ENCODE measurements at regions not wholly inside any gene's neighbourhood (a gene's known extent, or its start where the extent isn't known, plus 50 kb on each side); places are given as distances from the start of the nearest gene placed in this dataset.

GRCh38 chr20:23249541-23249940 lies 101.0 kb upstream of the NXT1 start:
- no peak for DNase-seq

DNA sequence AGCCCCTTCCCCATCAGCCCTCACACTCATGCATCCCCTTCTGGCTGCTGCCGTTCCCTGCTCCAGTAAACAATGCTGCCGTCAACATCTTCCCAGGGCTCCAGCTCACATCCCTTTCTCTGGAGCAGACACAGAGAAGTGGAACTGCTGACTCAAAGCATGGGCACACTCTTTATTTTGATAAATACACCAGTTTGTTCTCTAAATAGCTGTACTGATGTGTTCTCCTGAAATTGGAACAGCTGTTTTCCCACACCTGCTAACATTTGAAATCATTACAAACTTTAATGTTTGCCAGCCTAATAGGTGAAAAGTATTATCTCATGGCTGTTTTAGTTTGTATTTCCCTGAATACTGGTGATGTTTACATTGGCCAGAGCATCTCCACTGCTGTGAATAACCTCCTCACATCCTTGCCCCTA lies 102.1 kb upstream of the NXT1 start:
- DNase-seq = no peak

DNA sequence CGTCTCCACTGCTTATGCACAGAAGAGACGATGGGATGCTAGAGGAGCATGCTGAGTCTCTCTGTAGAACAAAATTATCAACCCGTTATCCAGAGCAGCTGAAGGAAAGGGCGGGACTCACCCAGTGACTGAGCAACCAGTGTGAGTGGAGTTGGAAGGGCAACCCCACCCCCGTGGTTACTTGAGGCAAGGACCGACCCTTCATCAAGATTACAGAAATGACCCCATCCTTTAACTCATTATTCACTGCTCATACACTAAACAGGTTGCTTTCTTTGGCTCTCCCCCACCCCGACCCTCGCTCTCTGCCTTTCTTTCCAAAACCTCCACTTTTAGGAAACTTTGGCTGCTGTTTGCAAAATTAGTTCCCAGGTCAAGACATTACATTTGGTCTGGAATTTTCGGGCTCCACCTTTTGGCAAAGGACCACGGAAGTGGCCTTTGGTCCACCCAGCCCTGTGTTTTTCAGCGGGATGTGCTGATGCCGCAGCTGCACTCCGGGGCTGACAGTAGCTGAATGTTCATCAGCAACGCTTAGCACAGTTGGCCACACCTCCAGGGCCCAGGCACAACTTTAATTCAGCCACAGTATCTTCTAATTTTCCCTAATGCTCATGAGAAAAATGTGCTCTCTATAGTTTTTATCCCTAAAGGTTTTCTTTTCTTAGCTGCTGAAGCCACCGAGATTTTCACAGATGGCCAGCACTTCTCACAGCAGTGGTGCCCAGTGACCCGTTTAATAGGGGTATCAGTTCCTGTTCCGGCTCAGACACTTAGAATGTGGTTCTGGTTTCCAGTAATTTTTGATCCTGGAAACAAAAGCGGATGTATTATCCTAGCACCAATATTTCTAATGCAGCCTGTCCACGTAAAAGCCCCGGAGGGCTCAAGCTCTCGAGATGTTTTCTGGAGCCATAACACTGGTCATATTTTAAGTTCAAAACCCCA lies 103.6 kb upstream of the NXT1 start:
- no peak for DNase-seq

DNA sequence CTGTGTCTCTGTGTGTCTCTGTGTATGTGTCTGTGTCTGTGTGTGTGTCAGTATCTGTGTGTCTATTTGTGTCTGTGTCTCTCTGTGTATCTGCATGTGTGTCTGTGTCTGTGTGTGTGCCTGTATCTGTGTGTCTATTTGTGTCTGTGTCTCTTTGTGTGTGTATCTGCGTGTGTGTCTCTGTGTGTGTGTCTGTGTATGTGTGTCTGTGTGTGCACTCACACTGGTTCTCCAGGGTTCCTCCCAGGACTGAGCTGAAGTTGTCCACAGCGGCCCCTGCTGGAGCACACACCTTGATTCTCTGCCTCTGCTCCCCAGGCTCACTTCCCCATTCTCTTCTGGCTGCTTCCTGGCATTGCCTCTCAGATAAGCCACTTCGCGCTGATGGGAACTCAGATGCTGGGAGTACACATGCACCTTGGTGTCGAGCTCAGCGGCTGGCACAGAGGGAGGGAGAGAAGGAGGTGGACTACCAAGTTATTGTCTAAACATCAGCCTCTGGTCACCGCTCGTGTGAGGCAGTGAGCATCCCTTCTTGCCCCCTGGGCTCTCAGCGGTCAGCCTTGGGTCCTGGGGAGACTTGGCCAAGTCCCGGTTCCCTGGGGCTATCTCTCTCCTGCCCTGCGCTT lies 104.9 kb upstream of the NXT1 start:
- DNase-seq = peak; percentile 17

DNA sequence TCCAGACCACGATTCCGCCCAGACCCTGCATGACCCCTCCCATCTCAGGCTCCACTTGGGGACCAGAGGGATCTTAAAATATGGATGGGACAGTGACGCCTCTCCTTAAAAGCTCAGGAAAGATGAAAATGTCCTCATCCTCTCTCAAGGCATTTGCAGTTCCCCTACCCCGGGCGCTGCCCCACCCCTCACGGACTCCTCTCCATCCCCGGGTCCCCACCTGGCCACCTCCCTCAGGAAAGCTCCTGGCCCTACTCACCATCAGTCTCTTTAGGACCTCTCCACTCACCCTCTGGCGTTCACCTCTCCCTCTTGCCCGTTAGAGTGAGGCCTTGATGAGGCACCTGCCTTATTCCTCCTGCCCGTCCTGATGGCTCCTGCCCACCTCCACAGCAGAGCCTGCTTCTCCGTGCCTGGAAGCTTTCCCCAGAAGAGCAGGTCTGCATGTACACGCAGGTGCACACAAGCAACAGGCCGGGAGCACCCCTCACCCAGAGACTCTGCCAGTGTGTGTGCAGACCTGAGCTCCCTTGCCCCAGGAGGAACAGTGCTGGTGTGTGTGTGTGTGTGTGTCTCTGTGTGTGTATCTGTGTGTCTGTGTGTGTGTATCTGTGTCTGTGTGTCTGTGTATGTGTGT lies 105.6 kb upstream of the NXT1 start:
- DNase-seq = no peak

- no peak for DNase-seq
These were observed 106.3 kb upstream of the NXT1 start for GRCh38 chr20:23244156-23244915.

- no peak for DNase-seq
These were observed 106.8 kb upstream of the NXT1 start for GRCh38 chr20:23243791-23244155.

DNA sequence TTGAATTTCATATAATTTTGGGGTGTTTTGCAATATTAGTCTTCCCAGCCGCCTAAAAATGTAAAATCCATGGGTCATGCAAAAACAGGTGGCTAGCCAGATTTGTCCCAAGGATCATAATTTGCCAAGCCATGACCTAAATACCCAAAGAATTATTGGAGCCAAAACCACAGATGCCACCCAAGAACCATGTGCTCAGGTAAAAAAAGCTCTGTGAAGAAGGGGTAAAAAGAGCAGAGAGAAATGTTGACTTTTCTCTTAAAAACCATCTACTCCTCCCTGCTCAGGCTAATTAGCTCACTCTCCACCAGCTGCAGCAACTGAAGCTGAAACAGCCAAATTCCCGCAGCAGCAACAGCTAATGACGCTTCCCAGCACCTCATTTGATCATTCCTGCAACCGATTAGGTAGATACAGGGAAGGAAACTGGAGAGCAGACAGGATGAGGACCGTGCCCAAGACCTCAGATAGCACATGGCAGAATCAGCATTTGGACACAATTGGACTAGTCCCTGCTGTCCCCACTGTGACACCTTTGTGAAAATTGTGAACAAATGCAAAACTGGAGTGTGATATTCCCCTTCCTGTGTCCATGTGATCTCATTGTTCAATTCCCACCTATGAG lies 107.9 kb upstream of the NXT1 start:
- DNase-seq = no peak

- DNase-seq = no peak
These were observed 108.5 kb upstream of the NXT1 start for GRCh38 chr20:23242104-23242503.

DNA sequence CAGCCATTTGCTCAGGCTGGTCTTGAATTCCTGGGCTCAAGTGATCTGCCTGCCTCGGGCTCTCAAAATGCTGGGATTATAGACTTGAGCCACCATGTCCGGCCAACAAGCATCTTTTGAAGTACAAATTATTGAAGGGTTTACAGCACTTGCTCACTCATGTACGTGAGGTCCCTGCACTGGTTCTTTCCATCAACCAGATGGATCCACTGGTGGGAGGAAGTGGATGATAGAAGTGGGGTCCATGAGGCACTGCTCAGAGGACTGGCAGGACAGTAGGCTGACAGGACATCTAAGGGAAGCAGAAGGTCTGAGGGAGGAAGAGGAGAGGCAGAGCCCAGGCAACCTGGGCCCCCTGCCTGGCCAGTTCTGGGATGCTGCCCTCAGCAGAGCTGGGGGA lies 109.2 kb upstream of the NXT1 start:
- DNase-seq = no peak

DNA sequence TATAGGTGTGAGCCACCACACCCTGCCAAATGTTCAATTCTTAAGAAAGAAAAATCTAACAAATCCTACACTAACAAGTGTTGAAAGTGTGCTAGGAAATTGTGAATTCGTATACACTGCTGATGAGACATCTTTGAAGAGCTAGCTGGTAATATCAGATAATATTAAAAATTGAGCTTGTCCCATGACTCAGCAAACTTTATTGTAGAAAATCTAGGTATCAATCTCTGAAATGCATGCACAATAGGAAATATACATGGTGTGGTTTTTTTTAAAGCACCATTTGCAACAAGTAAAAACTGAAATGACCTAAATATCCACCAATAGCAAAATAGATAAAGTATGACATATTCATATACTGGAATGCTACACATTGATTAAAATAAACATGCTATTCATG lies 110.1 kb upstream of the NXT1 start:
- DNase-seq = no peak

GRCh38 chr20:23237201-23237600 lies 113.4 kb upstream of the NXT1 start:
- DNase-seq = no peak

DNA sequence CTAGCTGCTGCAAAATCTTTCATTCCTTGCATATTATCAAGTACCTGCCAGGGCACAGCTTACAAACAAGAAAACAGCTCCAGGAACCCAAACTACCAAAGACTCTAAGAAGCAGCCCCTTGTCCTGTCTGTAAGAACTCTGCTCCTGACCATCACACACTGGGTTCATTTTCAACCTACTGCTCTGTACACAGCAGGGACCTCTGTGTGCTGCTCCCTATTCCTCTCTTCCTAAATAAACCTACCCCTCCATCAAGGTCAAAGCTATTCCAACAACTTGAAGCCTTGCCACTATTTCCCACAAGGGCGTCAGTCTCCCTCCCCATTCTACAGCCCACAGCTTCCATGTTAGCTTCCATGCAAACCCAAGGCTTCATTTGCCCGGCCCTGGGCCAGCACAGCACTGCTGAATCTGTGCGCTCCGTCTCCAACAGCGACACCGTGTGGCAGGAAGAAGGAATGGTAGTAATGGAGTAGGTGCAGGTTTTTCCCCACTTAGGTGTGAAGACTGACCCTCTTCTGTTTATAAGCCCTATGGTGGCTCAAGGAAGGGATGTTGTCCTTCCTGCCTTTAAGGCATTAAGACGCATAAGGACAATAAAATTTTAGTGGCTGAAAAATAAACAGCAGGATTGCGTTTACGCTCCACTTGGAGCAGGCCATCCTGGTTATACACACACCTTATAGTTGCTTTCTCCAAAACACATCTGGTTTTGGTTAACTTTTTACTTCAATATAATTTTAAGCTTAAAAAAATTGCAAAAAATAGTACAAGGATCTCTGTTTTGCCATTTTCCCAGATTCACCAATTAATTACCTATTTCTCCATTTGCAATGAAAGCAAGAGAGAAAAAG lies 115.2 kb upstream of the NXT1 start:
- DNase-seq = peak; percentile 9

GRCh38 chr20:23234311-23235078 lies 116.1 kb upstream of the NXT1 start:
- no peak for DNase-seq

- DNase-seq = no peak
These were observed 117.2 kb upstream of the NXT1 start for GRCh38 chr20:23233341-23233740.

DNA sequence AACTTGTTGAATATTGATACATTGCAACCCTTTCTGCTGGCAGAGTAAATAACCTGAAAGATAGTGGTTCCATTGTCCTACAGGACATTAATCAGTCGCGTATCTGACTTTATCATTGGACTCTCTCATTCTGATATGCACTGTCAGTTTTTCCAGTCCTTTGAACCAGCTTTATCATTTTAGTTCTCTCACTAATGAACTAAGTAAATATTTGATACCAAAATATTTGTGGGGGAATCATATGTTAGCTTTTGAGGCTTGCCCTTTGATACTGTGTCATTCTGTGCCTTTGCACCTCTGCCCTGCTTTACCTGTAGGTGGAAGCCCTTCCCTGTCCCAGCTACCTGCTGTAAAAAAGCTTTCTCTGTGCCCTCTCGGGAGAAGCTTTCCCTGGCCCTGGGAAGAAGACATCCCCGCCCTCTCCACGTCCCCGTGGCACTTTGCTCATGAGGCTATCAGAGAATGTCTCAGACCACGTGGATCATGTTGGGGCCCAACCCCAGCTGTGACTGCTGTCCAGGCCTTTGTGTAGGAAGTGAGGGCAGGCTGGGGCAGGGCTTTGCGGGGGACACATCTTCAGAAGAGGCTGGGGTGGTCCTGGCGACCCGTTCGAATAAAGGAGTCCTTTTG lies 117.8 kb upstream of the NXT1 start:
- no peak for DNase-seq

GRCh38 chr20:23232219-23232581 lies 118.4 kb upstream of the NXT1 start:
- DNase-seq = no peak

GRCh38 chr20:23231561-23232218 lies 118.9 kb upstream of the NXT1 start:
- no peak for DNase-seq

GRCh38 chr20:23230766-23231385 lies 119.7 kb upstream of the NXT1 start:
- DNase-seq = no peak

Data from CD4-positive, alpha-beta T cell treated with Interleukin-21 for 1 hour (primary cell).